GM18861 (cell line): ENCODE measurements at regions not wholly inside any gene's neighbourhood (a gene's known extent, or its start where the extent isn't known, plus 50 kb on each side); places are given as distances from the start of the nearest gene placed in this dataset.

Source experiments
- ATAC-seq: cut with Tn5 transposase; IDR thresholded peaks from one replicate; pipeline ENCODE4 v1.9.1; 2021; ENCODE audit not compliant: unreplicated experiment

DNA sequence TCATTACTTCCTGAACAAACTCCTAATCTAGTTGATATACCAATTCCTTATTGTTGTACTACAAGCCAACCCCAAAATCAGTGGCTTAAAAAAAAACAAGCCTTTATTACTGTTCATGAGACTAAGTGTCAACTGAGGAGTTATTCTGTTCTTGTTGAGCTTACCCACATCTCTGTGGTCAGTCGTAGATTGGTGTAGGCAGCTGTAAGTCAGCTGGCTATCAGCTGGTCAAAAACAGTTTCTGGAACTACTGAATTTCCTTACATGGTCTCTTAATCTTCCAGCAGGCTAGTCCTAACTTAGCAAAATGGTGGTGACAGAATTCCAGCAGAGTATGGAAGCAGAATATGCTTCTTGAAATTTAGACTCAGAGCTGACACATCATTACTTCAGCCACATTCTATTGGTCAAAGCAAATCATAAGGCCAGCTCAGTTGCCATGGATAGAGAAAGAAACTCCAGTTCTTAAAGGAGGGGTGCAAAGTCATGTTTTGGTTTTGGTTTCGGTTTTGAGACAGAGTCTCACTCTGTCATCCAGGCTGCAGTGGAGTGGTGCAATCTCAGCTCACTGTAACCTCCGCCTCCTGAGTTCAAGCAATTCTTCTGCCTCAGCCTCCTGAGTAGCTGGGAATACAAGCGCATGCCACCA, 386.1 kb upstream of the MPDZ start:
- peak; percentile 48 for ATAC-seq

- ATAC-seq, result peak; percentile 76
Observed at GRCh38 chr9:13661014-13661413, 381.5 kb upstream of the MPDZ start.

DNA sequence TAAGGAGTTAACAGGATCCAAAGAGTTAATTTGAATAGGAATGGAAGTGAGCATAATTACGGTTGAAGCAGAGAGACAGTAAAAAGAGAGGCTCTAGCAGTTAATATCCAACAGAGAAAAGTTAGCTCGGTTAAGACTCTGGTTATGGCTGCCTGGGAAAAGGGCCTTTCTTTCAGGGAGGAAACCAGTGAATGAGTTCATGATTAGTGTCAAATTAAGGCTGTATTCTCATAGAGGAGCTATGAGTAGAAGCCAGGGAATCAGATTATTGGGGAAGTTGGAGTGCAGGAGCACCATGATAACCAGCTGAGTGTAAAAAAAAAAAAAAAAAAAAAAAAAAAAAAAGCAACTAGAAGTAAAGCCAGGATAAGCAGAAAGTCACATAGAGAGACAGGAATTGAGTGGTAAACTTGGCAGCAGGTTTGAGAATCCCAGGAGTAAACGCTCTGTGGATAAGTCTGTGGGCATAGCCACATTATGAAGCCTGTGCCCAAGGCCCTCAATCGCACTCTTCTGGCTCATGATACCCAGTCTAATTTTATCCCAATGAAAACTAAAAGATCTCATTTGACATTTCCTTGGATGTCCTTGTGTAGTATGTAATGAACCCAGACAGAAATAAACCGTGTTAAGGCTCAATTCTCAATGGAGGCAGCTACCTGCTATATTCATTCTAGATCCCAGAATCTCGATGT, 372.6 kb upstream of the MPDZ start:
- ATAC-seq, result no peak

DNA sequence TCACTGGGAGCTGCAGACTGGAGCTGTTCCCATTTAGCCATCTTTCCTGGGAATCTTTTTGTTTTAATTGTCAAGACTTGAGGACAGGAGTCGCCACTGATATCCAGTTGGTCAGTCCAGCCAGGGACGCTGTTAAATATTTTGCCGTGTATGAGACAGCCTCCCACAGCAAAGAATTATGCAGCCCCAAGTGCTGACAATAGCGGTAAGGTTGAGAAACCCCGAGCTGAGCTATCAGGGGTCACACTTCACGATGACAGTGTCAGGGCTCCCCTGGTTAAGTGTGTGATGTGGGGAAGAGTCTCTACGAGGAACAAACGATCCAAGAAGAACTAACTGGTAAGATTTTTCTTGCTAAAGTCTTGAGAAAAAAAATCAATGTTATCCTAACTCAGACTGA, 372.0 kb upstream of the MPDZ start:
- no peak for ATAC-seq

DNA sequence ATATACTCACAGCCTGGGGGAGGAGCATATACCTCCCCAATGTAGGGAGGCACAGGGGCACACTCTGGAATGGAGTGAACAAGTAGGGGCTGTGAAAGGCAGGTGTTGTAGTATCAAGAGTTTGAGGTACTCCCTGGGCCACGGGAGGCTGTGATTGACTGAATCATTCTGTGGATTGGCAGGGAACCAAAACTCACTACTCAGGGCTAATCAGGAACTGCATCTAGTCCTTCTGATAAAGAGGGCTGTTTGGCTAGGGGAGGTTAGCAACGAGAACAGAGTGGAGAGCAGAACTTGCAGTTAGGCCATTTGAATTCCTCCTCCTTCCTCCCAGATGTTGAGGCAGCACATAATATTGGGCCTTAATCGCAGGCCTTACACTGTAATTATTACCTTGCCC, 369.2 kb upstream of the MPDZ start:
- no peak for ATAC-seq

- no peak for ATAC-seq
Observed at GRCh38 chr9:13648068-13648467, 368.6 kb upstream of the MPDZ start.

DNA sequence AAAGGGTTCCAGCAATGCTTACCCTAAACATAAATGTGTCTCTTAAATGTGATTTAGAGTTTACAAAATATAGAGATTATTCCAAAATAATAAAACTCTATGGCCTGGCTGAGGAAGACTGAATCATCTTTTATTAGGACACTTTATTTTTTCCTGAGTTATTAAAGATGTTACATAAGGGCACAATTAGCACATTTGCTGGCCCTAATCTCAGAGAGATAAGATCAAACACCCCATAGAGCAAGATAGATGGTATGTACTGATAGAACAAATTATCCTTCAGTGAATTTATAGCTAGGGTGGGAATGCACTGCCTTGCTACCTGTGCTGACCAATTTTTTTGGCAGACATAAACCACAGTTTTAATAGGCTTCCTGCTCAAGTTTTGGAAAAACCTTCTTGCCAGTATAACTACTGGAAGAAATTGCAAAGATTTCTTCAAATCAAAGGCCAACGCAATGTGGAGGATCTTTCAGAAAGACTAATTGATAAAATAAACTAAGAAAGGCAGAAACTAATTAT, 367.1 kb upstream of the MPDZ start:
- ATAC-seq, result no peak

DNA sequence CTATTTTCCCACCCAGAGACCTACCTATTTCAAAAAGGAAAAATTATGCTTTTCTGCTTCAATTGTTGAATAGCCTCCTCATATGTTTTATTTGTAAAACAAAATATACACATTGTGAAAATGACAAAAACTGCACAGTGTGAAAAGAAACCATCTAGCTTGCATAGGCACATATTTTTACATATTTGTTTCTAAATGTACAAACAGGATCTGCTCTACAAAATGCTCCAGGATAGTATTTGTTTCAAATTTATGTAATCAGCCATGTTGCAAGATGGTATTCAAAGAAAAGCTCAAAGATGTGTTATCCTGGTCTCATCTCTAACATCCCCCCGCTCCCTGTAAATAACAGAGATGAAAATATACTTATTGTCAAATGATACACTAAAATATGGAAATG, 366.1 kb upstream of the MPDZ start:
- no peak for ATAC-seq

DNA sequence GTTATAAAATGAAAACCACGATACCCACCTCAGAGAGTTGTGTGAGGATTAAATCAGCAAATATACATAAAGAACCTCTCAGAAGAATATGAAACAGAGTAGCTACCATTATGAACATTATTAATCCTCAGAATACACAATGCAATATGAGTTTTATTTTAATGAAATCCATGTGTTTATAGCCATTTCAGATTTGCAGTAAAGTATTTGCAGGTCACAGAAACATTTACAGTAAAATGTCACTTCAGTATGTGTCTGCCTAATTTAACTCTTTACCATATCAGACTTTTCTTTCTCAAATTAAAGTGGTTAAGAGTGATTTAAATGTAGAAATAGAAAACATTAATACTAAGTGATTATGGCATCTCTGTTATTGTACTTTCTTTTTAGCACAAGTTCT, 365.2 kb upstream of the MPDZ start:
- no peak for ATAC-seq

DNA sequence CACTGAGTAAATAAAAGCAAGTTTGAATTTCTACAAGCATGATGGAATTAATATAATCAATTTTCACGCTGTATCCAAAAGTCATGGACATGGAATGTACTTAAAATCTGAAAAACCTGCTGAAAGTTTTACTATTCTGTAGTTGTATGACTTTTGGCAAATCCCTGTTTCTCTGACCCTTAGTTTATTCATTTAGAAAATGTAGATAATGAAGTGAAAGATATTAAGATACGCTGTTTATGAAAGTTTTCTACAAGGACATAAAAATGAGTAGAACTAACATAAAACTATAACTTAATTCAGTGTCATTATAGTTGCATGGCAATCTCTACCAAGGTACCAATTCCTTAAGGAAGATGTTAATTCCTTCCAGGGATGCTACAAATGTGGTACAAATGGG, 363.2 kb upstream of the MPDZ start:
- no peak for ATAC-seq

DNA sequence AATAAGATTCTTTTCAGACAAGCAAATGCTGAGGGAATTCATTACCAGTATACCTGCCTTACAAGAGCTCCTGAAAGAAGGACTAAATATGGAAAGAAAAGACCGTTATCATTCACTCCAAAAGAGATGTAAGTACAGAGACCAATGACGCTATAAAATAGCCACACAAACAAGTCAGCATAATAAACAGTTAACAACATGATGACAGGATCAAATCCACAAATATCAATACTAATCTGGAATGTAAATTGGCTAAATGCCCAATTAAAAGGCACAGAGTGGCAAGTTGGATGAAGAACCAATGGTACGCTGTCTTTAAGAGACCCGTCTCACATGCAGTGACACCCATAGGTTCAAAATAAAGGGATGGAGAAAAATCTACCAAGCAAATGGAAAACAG, 349.6 kb upstream of the MPDZ start:
- no peak for ATAC-seq

DNA sequence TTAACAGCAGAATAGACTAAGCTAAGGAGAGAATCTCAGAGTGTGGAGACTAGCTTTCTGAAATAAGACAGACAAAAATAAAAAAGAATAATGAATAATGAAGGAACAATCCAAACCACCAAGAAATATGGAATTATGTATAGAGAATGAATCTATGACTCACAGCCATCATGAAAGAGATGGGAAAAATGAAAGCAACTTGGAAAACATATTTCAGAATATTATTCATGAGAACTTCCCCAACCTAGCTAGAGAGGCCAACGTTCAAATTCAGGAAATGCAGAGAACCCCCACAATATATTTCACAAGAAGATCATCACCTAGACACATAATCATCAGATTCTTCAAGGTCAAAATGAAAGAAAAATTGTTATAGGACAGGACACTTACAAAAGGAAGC, 349.0 kb upstream of the MPDZ start:
- no peak for ATAC-seq

DNA sequence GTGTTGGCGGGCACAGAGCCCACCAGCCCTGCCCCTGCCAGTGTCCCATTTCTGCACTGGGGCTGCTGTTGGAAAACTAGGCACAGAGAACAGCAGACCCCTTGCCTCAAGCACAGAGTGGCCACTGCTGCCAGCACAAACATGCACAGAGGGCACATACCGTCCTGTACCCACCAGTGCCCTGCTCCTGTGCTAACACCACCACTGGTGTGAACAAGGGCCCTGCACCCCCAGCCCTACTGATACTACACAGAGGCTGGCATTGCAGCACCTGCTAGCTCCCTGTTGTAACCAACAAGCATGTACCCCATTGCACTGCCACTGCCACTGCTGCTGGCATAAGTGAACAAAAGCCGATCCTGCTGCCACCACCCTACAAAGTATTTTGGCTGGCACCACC, 348.0 kb upstream of the MPDZ start:
- no peak for ATAC-seq

GRCh38 chr9:13627071-13627470, 347.6 kb upstream of the MPDZ start:
- ATAC-seq, result no peak

- no peak for ATAC-seq
Observed at GRCh38 chr9:13626601-13627000, 347.1 kb upstream of the MPDZ start.

DNA sequence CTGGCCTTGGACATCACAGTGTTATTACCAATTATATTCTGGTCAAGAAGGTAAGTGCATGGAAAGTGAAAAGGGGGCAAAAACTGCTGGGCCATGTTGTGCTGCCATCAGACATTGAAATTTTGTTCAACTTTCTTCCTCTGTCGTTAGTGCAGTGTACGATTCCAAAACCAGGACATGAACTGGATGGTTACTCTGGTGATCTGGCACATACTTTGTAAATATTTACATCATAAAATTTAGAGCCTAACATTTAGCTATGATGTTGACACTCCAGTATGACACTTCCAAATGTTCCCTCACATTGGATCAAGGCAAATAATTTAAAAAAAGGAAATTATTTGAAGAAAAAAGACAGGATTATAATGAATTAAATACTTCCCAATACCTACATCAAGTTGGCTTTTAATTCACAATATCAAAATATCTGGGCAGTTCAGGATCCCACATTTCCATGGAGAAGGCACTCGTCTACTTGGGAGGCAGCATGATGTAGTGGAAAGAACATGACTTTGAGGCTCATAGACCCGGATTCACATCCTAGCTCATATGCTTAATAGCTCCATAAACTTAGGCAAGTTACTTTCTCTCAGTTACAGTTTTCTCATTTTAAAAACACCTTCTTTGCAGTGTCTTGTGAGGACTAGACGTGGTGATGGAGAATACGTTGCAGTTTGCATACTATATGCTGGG, 342.5 kb upstream of the MPDZ start:
- ATAC-seq, result no peak

GRCh38 chr9:13616491-13617035, 337.1 kb upstream of the MPDZ start:
- ATAC-seq, result no peak

DNA sequence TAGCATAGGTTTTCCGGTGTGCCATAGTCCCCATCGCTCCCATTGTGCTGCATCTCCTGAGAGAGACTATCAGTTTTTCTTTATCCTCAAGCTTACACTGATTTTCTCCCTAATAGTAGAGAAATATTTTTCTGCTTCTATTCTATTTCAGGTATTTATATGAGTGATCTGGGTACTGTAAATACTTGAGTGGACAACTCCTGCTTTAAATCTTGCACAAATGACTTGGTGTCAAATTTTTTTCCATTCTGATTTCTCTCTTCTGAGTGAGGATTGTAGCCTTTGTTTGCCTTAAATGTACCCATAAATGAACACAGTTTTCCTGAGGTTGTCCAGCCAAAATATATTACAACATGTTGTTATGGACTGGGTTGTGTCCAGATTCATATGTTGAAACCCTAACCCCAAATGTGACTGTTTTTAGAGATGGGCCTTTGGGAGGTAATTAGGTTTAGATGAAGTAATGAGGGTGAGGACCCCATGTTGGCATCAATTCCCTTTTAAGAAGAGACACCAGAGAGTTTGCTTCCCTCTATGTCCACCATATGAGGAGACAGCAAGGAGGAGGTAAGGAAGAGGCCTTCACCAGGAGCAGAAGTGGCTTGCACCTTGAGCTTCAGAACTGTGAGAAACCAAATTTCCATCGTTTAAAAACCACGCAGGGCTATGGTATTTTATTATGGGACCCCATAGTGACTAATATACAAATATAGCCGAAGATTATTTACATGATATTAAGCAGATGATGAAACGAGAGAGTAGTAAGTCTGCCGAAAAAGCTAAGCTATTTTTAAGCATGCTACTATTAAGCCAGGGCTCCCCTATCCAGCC, 336.4 kb upstream of the MPDZ start:
- no peak for ATAC-seq

DNA sequence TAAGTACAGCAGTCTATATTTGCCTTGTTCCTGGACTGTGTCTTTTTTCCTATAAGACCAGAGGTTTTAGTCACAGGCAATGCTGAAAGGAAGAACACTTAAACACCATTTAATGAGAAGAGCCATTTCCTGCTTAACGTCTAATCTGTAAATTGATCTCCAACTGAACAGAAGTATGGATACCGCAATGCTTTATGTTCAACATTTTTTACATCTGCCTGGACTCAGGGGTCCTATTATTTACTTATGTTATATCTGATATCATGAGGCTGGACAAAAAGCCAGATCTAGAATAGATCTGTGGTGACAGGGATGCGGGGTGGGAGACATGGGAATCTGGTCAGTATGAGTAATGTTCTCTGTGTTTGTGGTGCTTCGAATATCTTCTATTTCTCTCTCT, 334.6 kb upstream of the MPDZ start:
- no peak for ATAC-seq

DNA sequence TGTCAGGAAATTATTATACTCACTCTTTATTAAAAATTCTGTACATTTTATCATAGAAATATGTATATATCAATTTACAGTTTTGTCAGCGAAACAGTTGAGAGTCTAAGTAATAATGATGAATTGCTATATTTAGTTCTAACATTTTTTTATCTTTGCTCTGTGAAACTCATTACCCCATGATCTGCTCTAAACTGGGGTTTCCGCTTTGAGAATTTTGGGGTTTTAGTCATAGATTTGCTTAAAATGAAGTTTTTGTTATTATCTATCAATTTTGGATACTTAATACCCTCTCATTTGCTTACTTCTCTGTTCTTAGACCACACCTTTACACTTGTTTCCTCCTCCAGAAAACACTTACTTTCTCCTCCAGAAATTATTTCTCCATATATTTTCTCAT, 333.8 kb upstream of the MPDZ start:
- ATAC-seq, result no peak

- ATAC-seq, result no peak
Observed at GRCh38 chr9:13608451-13608850, 329.0 kb upstream of the MPDZ start.
